ENCODE measurements at regions not wholly inside any gene's neighbourhood (a gene's known extent, or its start where the extent isn't known, plus 50 kb on each side); places are given as distances from the start of the nearest gene placed in this dataset.

DNA sequence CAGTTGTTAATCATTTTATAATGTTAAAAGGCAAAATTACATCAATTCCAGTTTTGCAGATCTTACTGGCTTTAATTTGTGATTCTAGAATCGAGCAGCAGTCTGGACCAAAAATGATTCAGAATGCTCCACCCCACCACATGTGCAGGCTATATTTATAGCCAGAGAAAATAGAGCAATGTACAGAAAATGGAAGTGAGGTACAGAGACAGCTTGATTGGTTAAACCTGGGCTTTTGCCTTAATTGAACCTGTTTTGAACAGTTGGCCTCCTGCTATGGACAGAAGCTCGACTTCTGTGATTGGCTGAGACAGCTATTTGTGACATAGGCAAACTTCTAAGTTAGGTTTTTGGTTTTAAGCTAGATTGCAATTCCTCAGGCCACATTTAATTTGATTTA lies 607.4 kb upstream of the MIR17HG start:
- WGBS (ENCODE audit: low lambda C conversion rate, missing lambda C conversion rate), result 87% methylated on average over 2 of the region's 2 CpGs
- Histone ChIP-seq H3K4me1 (ENCODE audit: insufficient read depth) (no peaks in the 10 kb centered on the region), H3K4me3 (no peak overlapping the region), H3K9me2 (replicated peaks; ENCODE audit: insufficient read depth) (no peaks in the 10 kb centered on the region), H3K27ac (no peak overlapping the region), H3K27me3 (no peaks in the 10 kb centered on the region), H3K9me3 (ENCODE audit: low read depth) (no peaks in the 10 kb centered on the region), H3K4me2 (no peak overlapping the region), H2AFZ (no peak overlapping the region), H3K79me2 (no peaks in the 10 kb centered on the region), H4K20me1 (ENCODE audit: insufficient read depth, poor library complexity, severe bottlenecking) (no peaks in the 10 kb centered on the region), H3K36me3 (replicated peaks; ENCODE audit: insufficient read depth, low read depth) (no peaks in the 10 kb centered on the region)
- DNase-seq (ENCODE audit: low spot score), result no peak
- TF ChIP-seq, protein P1, sequence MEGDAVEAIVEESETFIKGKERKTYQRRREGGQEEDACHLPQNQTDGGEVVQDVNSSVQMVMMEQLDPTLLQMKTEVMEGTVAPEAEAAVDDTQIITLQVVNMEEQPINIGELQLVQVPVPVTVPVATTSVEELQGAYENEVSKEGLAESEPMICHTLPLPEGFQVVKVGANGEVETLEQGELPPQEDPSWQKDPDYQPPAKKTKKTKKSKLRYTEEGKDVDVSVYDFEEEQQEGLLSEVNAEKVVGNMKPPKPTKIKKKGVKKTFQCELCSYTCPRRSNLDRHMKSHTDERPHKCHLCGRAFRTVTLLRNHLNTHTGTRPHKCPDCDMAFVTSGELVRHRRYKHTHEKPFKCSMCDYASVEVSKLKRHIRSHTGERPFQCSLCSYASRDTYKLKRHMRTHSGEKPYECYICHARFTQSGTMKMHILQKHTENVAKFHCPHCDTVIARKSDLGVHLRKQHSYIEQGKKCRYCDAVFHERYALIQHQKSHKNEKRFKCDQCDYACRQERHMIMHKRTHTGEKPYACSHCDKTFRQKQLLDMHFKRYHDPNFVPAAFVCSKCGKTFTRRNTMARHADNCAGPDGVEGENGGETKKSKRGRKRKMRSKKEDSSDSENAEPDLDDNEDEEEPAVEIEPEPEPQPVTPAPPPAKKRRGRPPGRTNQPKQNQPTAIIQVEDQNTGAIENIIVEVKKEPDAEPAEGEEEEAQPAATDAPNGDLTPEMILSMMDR (IDR thresholded peaks at IDR 0.05; ENCODE audit: poor library complexity), result no peak
- TF ChIP-seq EZH2phosphoT487 (IDR thresholded peaks at IDR 0.05; ENCODE audit: low read depth, severe bottlenecking, unreplicated experiment) (no peak), EZH2 (IDR thresholded peaks at IDR 0.05; ENCODE audit: borderline replicate concordance) (no peak)

DNA sequence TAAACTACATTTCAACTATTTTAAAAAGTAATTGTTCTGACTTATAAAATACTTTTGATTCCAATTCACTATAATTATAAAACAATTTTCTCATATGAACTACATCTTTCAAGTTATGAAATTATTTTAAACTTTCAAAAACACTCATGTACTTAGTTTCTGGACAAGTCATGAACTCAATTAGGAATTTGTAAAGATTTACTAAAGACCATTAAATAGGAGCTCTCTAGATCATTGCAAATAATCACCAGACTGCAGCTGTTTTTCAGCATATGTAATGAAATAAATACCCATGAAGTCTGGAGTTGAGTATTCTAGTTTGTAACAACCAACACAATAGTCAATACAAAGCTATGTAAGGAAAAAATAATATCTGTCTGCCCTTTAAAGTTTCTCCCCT lies 605.1 kb upstream of the MIR17HG start:
- Histone ChIP-seq H4K20me1 (ENCODE audit: insufficient read depth, poor library complexity, severe bottlenecking) (no peaks in the 10 kb centered on the region), H3K4me3 (no peak overlapping the region), H3K4me2 (no peak overlapping the region), H3K9me2 (replicated peaks; ENCODE audit: insufficient read depth) (no peaks in the 10 kb centered on the region), H3K27me3 (no peaks in the 10 kb centered on the region), H3K36me3 (replicated peaks; ENCODE audit: insufficient read depth, low read depth) (no peaks in the 10 kb centered on the region), H3K27ac (no peak overlapping the region), H3K79me2 (no peaks in the 10 kb centered on the region), H3K9me3 (ENCODE audit: low read depth) (no peaks in the 10 kb centered on the region), H2AFZ (no peak overlapping the region), H3K4me1 (ENCODE audit: insufficient read depth) (no peaks in the 10 kb centered on the region)
- no peak for DNase-seq (ENCODE audit: low spot score)
- TF ChIP-seq, protein P1 (IDR thresholded peaks at IDR 0.05; ENCODE audit: poor library complexity), result no peak
- TF ChIP-seq EZH2 (IDR thresholded peaks at IDR 0.05; ENCODE audit: borderline replicate concordance), result no peak
- no peak for TF ChIP-seq EZH2phosphoT487 (IDR thresholded peaks at IDR 0.05; ENCODE audit: low read depth, severe bottlenecking, unreplicated experiment)

DNA sequence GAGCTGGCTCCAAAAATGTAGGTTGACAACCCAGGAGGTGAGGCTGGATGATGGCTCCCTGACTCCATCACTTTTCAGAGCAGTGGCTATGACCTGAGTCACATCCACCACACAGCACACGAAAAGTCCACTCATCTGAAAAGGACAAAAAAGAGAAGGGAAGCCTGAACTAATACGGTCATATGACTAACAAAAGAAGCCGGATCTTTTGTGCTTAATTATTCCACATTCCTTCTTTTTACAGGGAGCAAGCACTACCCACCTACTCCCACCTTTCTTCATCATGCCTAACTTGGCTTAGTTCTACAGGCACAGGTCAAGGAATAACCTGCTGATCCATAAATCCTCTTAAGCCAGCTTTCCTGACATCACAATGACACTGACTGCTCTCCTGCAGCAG lies 601.3 kb upstream of the MIR17HG start:
- Histone ChIP-seq H3K4me3 (no peak overlapping the region), H3K79me2 (no peaks in the 10 kb centered on the region), H3K4me1 (ENCODE audit: insufficient read depth) (no peaks in the 10 kb centered on the region), H3K36me3 (replicated peaks; ENCODE audit: insufficient read depth, low read depth) (no peaks in the 10 kb centered on the region), H3K27ac (no peak overlapping the region), H2AFZ (no peak overlapping the region), H3K4me2 (no peak overlapping the region), H4K20me1 (ENCODE audit: insufficient read depth, poor library complexity, severe bottlenecking) (no peaks in the 10 kb centered on the region), H3K27me3 (no peaks in the 10 kb centered on the region), H3K9me2 (replicated peaks; ENCODE audit: insufficient read depth) (no peaks in the 10 kb centered on the region), H3K9me3 (ENCODE audit: low read depth) (no peaks in the 10 kb centered on the region)
- TF ChIP-seq, protein P1 (IDR thresholded peaks at IDR 0.05; ENCODE audit: poor library complexity), result no peak
- TF ChIP-seq EZH2phosphoT487 (IDR thresholded peaks at IDR 0.05; ENCODE audit: low read depth, severe bottlenecking, unreplicated experiment), result no peak
- no peak for TF ChIP-seq EZH2 (IDR thresholded peaks at IDR 0.05; ENCODE audit: borderline replicate concordance)
- 85% methylated on average over 3 of the region's 3 CpGs for WGBS (ENCODE audit: low lambda C conversion rate, missing lambda C conversion rate)
- DNase-seq (ENCODE audit: low spot score), result no peak

DNA sequence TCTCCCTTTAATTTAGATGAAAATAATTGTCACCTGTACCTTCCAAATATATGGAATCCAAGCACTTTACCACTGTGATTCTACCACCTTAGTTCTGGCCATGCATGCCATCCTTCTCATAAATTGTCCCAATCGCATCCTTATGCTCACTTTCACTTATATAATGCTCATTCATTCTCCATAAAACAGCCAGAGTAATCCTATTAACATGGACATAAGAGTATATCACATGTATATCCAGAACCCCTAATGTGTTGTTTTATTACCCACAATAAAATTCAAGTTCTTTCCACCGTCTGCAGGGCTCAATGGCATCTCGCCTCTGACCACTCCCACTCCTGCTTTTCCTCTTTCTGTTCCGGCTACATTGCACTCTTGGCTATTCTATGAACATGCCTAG lies 597.5 kb upstream of the MIR17HG start:
- TF ChIP-seq EZH2 (IDR thresholded peaks at IDR 0.05; ENCODE audit: borderline replicate concordance), result no peak
- TF ChIP-seq, protein P1 (IDR thresholded peaks at IDR 0.05; ENCODE audit: poor library complexity), result no peak
- TF ChIP-seq EZH2phosphoT487 (IDR thresholded peaks at IDR 0.05; ENCODE audit: low read depth, severe bottlenecking, unreplicated experiment), result no peak
- H3K4me3 ChIP-seq, result no peak overlapping the region
- H3K4me1 ChIP-seq (ENCODE audit: insufficient read depth), result no peaks in the 10 kb centered on the region
- no peak overlapping the region for H3K27ac ChIP-seq
- H2AFZ ChIP-seq, result no peak overlapping the region
- H3K9me2 ChIP-seq (replicated peaks; ENCODE audit: insufficient read depth), result no peaks in the 10 kb centered on the region
- no peaks in the 10 kb centered on the region for H3K9me3 ChIP-seq (ENCODE audit: low read depth)
- H3K27me3 ChIP-seq, result no peaks in the 10 kb centered on the region
- H3K79me2 ChIP-seq, result no peaks in the 10 kb centered on the region
- no peak overlapping the region for H3K4me2 ChIP-seq
- DNase-seq (ENCODE audit: low spot score), result no peak
- H4K20me1 ChIP-seq (ENCODE audit: insufficient read depth, poor library complexity, severe bottlenecking), result no peaks in the 10 kb centered on the region
- 66% methylated on average over 4 of the region's 4 CpGs for WGBS (ENCODE audit: low lambda C conversion rate, missing lambda C conversion rate)
- H3K36me3 ChIP-seq (replicated peaks; ENCODE audit: insufficient read depth, low read depth), result no peaks in the 10 kb centered on the region
